GM19455 (cell line): ENCODE measurements at regions not wholly inside any gene's neighbourhood (a gene's known extent, or its start where the extent isn't known, plus 50 kb on each side); places are given as distances from the start of the nearest gene placed in this dataset.
"Not testable (repeated sequence)": the region's sequence is repeated elsewhere in the genome, so short reads cannot be mapped to it uniquely, and the experiment has no call there.

Experiments
- ATAC-seq: cut with Tn5 transposase; IDR thresholded peaks from one replicate; pipeline ENCODE4 v1.9.1; 2021; ENCODE audit not compliant: unreplicated experiment

- no peak for ATAC-seq
These were observed 118.2 kb upstream of the IL15 start for GRCh38 chr4:141518222-141518621.

GRCh38 chr4:141524116-141524515, 112.3 kb upstream of the IL15 start:
- no peak for ATAC-seq

DNA sequence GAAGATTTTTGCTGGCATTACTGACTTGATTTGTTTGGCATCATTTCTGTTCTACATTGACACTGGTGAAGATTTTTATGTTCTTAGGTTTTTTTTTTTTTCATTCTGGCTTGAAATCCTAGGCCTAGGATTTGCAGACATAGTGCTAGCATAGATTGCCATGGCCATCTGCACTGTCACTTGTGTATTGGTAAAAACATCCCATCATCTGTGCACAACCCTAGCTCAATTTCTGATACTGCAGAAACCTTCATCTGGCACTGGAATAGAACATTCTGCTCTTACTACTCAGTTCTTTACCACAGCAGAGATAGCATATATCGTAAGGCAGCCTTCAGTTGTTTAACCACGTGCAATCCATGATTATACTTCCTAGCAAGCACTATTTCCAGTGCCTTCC, 111.5 kb upstream of the IL15 start:
- no peak for ATAC-seq

GRCh38 chr4:141530627-141531026, 105.8 kb upstream of the IL15 start:
- ATAC-seq = no peak

DNA sequence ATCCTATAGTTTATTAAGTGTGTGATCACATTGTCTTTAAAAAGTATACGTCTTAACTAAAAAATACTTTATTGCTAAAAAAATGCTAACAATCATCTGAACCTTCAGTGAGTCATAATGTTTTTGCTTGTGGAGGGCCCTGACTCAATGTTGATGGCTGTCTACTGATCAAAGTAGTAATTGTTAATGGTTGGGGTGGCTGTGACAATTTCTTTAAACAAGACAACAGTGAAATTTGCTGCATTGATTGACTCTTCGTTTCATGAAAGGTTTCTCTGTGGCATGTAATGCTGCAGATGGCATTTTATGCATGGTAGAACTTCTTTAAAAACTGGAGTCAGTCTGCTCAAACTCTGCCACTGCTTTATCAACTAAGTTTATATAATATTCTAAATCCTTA, 101.4 kb upstream of the IL15 start:
- ATAC-seq = no peak

DNA sequence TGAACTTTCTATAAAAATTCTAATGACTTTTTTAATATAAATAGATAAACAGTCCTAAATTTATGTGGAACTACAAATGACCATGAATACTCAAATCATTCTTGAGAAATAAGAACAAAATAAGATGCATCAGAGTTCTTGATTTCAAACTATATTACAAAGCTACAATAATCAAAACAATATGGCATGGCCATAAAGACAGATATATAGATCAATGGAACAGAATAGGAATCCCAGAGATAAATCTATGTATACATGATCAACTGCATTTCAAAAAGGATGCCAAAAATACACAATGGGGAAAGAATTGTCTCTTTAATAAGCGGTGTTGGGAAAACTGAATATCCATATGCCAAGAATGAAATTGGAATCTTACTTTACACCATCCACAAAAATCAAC, 98.4 kb upstream of the IL15 start:
- no peak for ATAC-seq

GRCh38 chr4:141540643-141541042, 95.7 kb upstream of the IL15 start:
- no peak for ATAC-seq

DNA sequence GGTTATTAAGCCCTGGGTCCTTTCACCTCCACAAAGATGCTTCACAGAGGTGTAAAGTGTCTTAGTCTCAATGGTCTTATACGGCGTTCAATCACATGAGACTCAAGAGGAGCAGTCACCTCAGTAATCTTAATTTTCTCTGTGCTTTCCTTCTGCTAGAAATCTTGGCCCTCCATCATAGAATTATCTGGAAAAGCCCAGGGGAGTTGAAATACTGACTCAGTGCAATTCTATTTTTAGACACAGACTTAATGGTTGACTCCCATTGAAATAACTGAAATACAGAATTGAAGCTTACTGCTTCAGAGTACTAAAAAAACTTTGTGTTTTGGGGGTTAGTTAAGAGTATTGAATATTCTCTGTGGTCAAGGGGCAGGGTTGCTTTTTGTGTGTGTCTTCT, 94.5 kb upstream of the IL15 start:
- ATAC-seq = no peak

DNA sequence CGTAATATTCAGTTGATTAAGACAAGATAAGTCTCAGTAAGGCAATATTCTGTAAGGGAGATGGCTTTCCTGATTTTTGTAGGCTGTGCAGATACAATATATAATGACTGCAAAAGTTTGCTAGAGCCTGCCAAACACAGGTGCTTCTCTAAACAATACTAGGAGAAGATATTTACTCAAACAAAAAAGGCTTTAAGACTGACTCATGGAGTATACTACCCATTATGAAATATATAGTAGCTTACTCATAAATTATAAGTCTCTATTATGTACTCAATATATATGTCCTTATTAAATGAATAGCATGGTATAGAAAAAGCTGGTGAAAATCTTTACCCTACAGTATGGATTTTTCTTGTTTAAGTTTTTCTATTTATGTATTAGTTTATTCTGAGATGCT, 93.2 kb upstream of the IL15 start:
- ATAC-seq = no peak

- no peak for ATAC-seq
These were observed 92.7 kb upstream of the IL15 start for GRCh38 chr4:141543706-141544105.

DNA sequence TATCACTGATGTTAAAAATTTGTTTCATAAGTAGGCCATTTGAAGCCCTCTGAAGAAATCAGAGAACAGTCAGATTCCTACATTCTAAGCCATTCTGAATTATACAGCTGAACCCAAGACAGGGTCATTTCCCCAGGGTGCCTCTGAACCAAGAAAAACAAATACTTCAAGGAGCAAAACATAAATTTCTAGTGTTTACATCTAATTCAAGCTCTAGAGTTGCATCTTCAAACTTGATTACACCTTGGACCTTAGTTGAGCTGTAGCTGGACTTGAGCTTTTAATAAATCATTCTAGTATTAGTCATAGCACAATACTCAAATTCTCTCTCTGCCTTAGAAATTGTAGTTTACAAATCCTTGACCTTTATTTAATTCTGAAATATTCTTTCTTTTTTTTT, 87.6 kb upstream of the IL15 start:
- no peak for ATAC-seq

- ATAC-seq = no peak
These were observed 76.3 kb upstream of the IL15 start for GRCh38 chr4:141560056-141560455.

GRCh38 chr4:141562649-141563048, 73.7 kb upstream of the IL15 start:
- ATAC-seq = no peak

- no peak for ATAC-seq
These were observed 72.7 kb upstream of the IL15 start for GRCh38 chr4:141563723-141564122.

GRCh38 chr4:141564961-141565360, 71.4 kb upstream of the IL15 start:
- ATAC-seq = not testable (repeated sequence)

- ATAC-seq = no peak
These were observed 70.8 kb upstream of the IL15 start for GRCh38 chr4:141565379-141566089.

DNA sequence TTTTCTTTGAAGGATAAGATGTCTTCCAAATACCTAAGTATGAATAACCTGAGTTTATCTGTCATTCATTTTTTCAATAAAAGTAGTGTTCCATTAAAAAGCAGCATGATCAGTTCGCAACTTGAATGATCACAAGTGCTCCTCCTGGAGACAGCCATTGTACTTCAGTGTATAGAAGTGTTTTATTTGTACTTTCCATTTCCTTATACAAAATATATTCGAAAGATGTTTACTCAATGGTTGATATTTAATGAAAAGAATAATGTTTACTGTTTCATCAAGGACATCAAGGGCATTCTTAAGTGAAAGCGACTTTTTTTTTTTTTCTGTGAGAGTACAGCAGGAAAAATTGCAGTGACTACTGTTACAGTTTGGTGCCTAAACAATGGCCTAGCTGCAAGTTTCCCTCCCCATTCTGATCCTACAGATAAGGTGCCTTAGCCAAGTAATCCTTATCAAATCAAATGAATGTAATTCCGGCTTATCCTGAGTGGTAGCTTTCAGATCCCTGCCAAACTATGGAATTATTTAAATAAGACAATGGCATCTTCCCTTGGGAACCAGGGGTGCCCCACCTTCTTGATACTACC, 69.0 kb upstream of the IL15 start:
- ATAC-seq = no peak

DNA sequence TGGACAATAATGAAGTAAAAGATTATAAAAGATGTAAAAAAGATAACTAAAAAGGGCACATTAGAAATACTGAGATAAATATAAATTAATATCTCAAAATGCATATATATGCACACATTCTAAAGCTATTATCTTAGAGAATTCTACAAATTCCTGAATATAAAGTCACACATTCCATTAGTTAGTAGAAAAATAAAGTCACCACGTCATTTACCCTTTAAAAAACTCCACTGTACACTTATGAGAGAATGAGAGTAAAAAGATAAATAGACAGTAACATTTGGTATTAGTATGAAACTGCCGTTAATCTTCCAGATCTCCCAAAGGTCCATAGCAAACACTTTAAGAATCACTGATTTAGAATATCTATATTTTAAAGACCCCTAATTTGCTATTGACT, 67.2 kb upstream of the IL15 start:
- no peak for ATAC-seq

- ATAC-seq = no peak
These were observed 66.1 kb upstream of the IL15 start for GRCh38 chr4:141570290-141570689.

- no peak for ATAC-seq
These were observed 65.0 kb upstream of the IL15 start for GRCh38 chr4:141571362-141571761.

GRCh38 chr4:141571793-141572192, 64.6 kb upstream of the IL15 start:
- ATAC-seq = no peak

GRCh38 chr4:141573678-141574077, 62.7 kb upstream of the IL15 start:
- no peak for ATAC-seq

GRCh38 chr4:141575884-141576283, 60.5 kb upstream of the IL15 start:
- ATAC-seq = no peak
